K562 (cell line): ENCODE measurements at regions not wholly inside any gene's neighbourhood (a gene's known extent, or its start where the extent isn't known, plus 50 kb on each side); places are given as distances from the start of the nearest gene placed in this dataset.

Experiments
- ATAC-seq: fragments of 200-7000 bp; cut with Tn5 transposase; 3 replicates; pipeline ENCODE4 v1.9.1; 2020; ENCODE audit warnings: moderate library complexity
- BruUV-seq: library from RNA; stranded (reverse); fragments of 400-500 nt; replicated peaks from 2 replicates; lab custom pipeline; 2021; lab: Mats Ljungman, UMichigan
- CTCF ChIA-PET: fragments of 300-600 bp; formaldehyde crosslinking; extraction: SDS; loops from one replicate; lab custom pipeline; 2021; ENCODE audit warnings: low intra/inter-chr PET ratio; lab: Yijun Ruan, JAX
- POLR2A ChIA-PET: fragments of 300-600, 350-650 bp; sonication (Branson Sonifier 250); formaldehyde crosslinking; extraction: SDS; loops from one replicate; lab custom pipeline; 2021; ENCODE audit warnings: antibody characterized with exemption, inconsistent platforms; lab: Yijun Ruan, JAX
- DNase-seq, 4 experiments: peaks; one replicate each; pipeline versions ENCODE4 v3.0.0 to v3.0.0-alpha.2; 2011 to 2018; ENCODE audit warnings: low spot score in 3 of 4, mixed read lengths in 3 of 4; ENCODE audit errors: extremely low read depth in 1 of 4
- FAIRE-seq: peaks from 2 replicates; lab custom pipeline; 2011; peaks lifted over from hg19 to GRCh38; lab: Jason Lieb, UNC
- H2AFZ ChIP-seq: 2 replicates; pipeline ENCODE4 v1.6.0; 2011; ENCODE audit warnings: low read depth, low read length, control low read depth, inconsistent platforms
- H3K27ac ChIP-seq: fragments of 200-600 bp; 3 replicates; pipeline ENCODE4 v1.8.0; 2011; ENCODE audit warnings: low read depth, mild to moderate bottlenecking, control low read depth, inconsistent platforms, low read length, moderate library complexity, mixed read lengths; ENCODE audit errors: extremely low read depth
- H3K27me3 ChIP-seq, 2 experiments: fragments of 300-600 bp in 1 of 2; 2 replicates in 1 of 2; 3 replicates in 1 of 2; pipeline versions ENCODE4 v1.6.0 to v1.8.0; 2011; ENCODE audit warnings: inconsistent platforms in 2 of 2, low read length in 2 of 2, mild to moderate bottlenecking in 1 of 2, mixed read lengths in 1 of 2, moderate library complexity in 1 of 2; ENCODE audit not compliant: control insufficient read depth in 2 of 2, insufficient read depth in 2 of 2
- H3K36me3 ChIP-seq: fragments of 300-600 bp; 3 replicates; pipeline ENCODE4 v1.8.0; 2011; ENCODE audit warnings: mild to moderate bottlenecking, low read length, inconsistent platforms; ENCODE audit not compliant: control insufficient read depth, insufficient read depth
- H3K4me1 ChIP-seq, 2 experiments: fragments of 200-600 bp in 1 of 2; replicated peaks in 1 of 2; 2 replicates in 1 of 2; 3 replicates in 1 of 2; pipeline versions ENCODE4 v1.5.1 to v1.8.0; 2011; ENCODE audit warnings: inconsistent platforms in 2 of 2, low read length in 2 of 2, mild to moderate bottlenecking in 1 of 2, mixed read lengths in 1 of 2, moderate library complexity in 1 of 2; ENCODE audit not compliant: control insufficient read depth in 2 of 2, insufficient read depth in 2 of 2
- H3K4me2 ChIP-seq: 2 replicates; pipeline ENCODE4 v1.6.1; 2011; ENCODE audit warnings: low read length, control low read depth, inconsistent platforms, mixed read lengths; ENCODE audit not compliant: insufficient read depth
- H3K4me3 ChIP-seq: fragments of 200-600 bp; sonication (generic), shearing (Covaris generic); 2 replicates; pipeline ENCODE4 v1.5.1; 2016; ENCODE audit warnings: control low read depth, inconsistent platforms
- H3K79me2 ChIP-seq: fragments of 200-600 bp; 3 replicates; pipeline ENCODE4 v1.8.0; 2011; ENCODE audit warnings: low read length, inconsistent platforms; ENCODE audit not compliant: control insufficient read depth, insufficient read depth
- H3K9ac ChIP-seq, 2 experiments: 2 replicates each; pipeline versions ENCODE4 v1.6.0 to v1.6.1; 2011; ENCODE audit warnings: low read depth in 2 of 2, low read length in 2 of 2, control low read depth in 1 of 2, inconsistent platforms in 1 of 2, mild to moderate bottlenecking in 1 of 2, mixed read lengths in 1 of 2; ENCODE audit not compliant: insufficient read depth in 1 of 2
- H3K9me1 ChIP-seq: one replicate; pipeline ENCODE4 v1.6.0; 2011; ENCODE audit warnings: inconsistent platforms, mild to moderate bottlenecking, low read length, moderate library complexity; ENCODE audit not compliant: control insufficient read depth, insufficient read depth
- H3K9me3 ChIP-seq: replicated peaks from 2 replicates; pipeline ENCODE4 v1.5.1; 2011; ENCODE audit warnings: low read depth, low read length, inconsistent platforms; ENCODE audit not compliant: control insufficient read depth, insufficient read depth
- H4K20me1 ChIP-seq: replicated peaks from 2 replicates; pipeline ENCODE4 v1.6.1; 2011; ENCODE audit warnings: low read length, inconsistent platforms, mixed read lengths; ENCODE audit not compliant: control insufficient read depth, insufficient read depth
- CBFB ChIP-seq: sonication (generic); formaldehyde crosslinking; IDR thresholded peaks from 2 replicates; pipeline ENCODE4 v1.4.0; 2020; ENCODE audit warnings: mild to moderate bottlenecking, missing genetic modification reagents
- CEBPB ChIP-seq: fragments of 450-650 bp; IDR thresholded peaks from 2 replicates; pipeline ENCODE4 v1.6.1; 2016; ENCODE audit warnings: missing genetic modification characterization, missing compliant biosample characterization
- CREBBP ChIP-seq: IDR thresholded peaks from one replicate; pipeline ENCODE4 v1.6.1; 2012; ENCODE audit warnings: low read depth, mild to moderate bottlenecking, control low read depth, inconsistent platforms, low read length
- ETS1 ChIP-seq: conservative IDR thresholded peaks from 2 replicates; pipeline ENCODE4 v1.6.1; 2011; ENCODE audit warnings: low read depth, mild to moderate bottlenecking, low read length; ENCODE audit not compliant: control insufficient read depth
- MAX ChIP-seq: sonication (generic); formaldehyde crosslinking; IDR thresholded peaks from 2 replicates; pipeline ENCODE4 v1.9.0; 2022; ENCODE audit warnings: mild to moderate bottlenecking, missing genetic modification reagents
- SRF ChIP-seq, 2 experiments: fragments of 250-450, 450-650 bp in 1 of 2; sonication (Bioruptor Pico) in 1 of 2; sonication (generic) in 1 of 2; formaldehyde crosslinking; IDR thresholded peaks; 2 replicates each; pipeline versions ENCODE4 v1.5.0 to v1.5.1; 2020 to 2022; ENCODE audit warnings: mild to moderate bottlenecking in 1 of 2, missing genetic modification reagents in 1 of 2
- ZNF41 ChIP-seq: fragments of 250-450 bp; sonication (Bioruptor Pico); conservative IDR thresholded peaks from 2 replicates; pipeline ENCODE4 v1.4.0; 2020; ENCODE audit warnings: mild to moderate bottlenecking
- ZNF592 ChIP-seq: fragments of 450-650 bp; IDR thresholded peaks from 2 replicates; pipeline ENCODE4 v1.6.1; 2017; ENCODE audit warnings: antibody characterized with exemption, mild to moderate bottlenecking
- WGBS: fragments of 100-300 bp; shearing (Covaris generic); methylation state at CpG from one replicate; pipeline ENCODE4 v1.1.6; 2016; ENCODE audit warnings: low coverage, mixed read lengths; ENCODE audit not compliant: insufficient coverage; ENCODE audit errors: missing lambda C conversion rate; 5-methylcytosine and 5-hydroxymethylcytosine counted together
- in situ Hi-C: fragments of 300-500 bp; cut with MboI; formaldehyde crosslinking; loops from 4 replicates; pipeline ENCODE4 v1.15.0; 2018; ENCODE audit warnings: inconsistent platforms, mixed read lengths
- intact Hi-C: fragments of 100-400 bp; cut with micrococcal nuclease; formaldehyde crosslinking; loops from 2 replicates; pipeline ENCODE4 v1.14.2; 2022

GRCh38 chr6:44776344-44776743 lies 388.8 kb downstream of the CDC5L start:
- no peak for FAIRE-seq
- Histone ChIP-seq H3K79me2 (no peaks in the 10 kb centered on the region), H3K4me1 (no peaks in the 10 kb centered on the region), H3K9me1 (no peaks in the 10 kb centered on the region), H3K36me3 (no peaks in the 10 kb centered on the region)
- no peak for DNase-seq
- intact Hi-C loops: no loop called here
- BruUV-seq: no TSS peak
- in situ Hi-C loops: no loop called here
- CTCF ChIA-PET: no interaction called here
- no peak for ATAC-seq
- TF ChIP-seq CBFB (CRISPR knock-in tag): no peak
- peak; percentile 62 for TF ChIP-seq CREBBP
- TF ChIP-seq, all 486 proteins: peak for 1
- H3K4me2 ChIP-seq: no peak overlapping the region
- H3K4me3 ChIP-seq: no peak overlapping the region
- H3K9me3 ChIP-seq: no peaks in the 10 kb centered on the region
- no peaks in the 10 kb centered on the region for H4K20me1 ChIP-seq
- no peak overlapping the region for H3K27ac ChIP-seq
- no peak overlapping the region for H3K9ac ChIP-seq
- H2AFZ ChIP-seq: no peak overlapping the region
- POLR2A ChIA-PET: no interaction called here
- H3K27me3 ChIP-seq: peaks cover 3 to 10% of the 10 kb centered on the region in 2 experiments; a peak in 2 of 5 replicates

- Histone ChIP-seq H3K27me3 (peaks cover 3 to 14% of the 10 kb centered on the region in 2 experiments; a peak in 2 of 5 replicates), H3K79me2 (no peaks in the 10 kb centered on the region), H3K4me1 (no peaks in the 10 kb centered on the region), H3K4me3 (no peak overlapping the region), H3K27ac (no peak overlapping the region), H3K9me3 (no peaks in the 10 kb centered on the region), H3K36me3 (no peaks in the 10 kb centered on the region), H3K9ac (no peak overlapping the region), H2AFZ (no peak overlapping the region), H4K20me1 (no peaks in the 10 kb centered on the region), H3K9me1 (no peaks in the 10 kb centered on the region), H3K4me2 (no peak overlapping the region)
- intact Hi-C loops: no loop called here
- CTCF ChIA-PET: no interaction called here
- ATAC-seq (no peak), FAIRE-seq (no peak), DNase-seq (no peak)
- WGBS: 6% methylated on average over 1 of the region's 1 CpG
- POLR2A ChIA-PET: no interaction called here
- in situ Hi-C loops: no loop called here
- BruUV-seq: no TSS peak
- TF ChIP-seq CEBPB (tag) (0 out of 2 replicates have a peak, but pooled peaks have one; percentile 23), ZNF592 (no peak), MAX (CRISPR knock-in tag) (no peak), ETS1 (no peak), ZNF41 (CRISPR knock-in tag) (no peak), SRF (CRISPR knock-in tag; IDR thresholded peaks at IDR 0.05) (no peak)
Observed at GRCh38 chr6:44778513-44778912, 391.0 kb downstream of the CDC5L start.
